HCT116 (cell line): ENCODE measurements at regions not wholly inside any gene's neighbourhood (a gene's known extent, or its start where the extent isn't known, plus 50 kb on each side); places are given as distances from the start of the nearest gene placed in this dataset.

Experiments used
- CBX3 ChIP-seq: IDR thresholded peaks from 2 replicates; pipeline ENCODE4 v1.6.1; 2012; ENCODE audit warnings: low read depth
- CTCF ChIP-seq, 3 experiments: fragments of 200-600 bp in 1 of 3; sonication (generic) in 1 of 3; IDR thresholded peaks in 2 of 3; conservative IDR thresholded peaks in 1 of 3; 2 replicates each; pipeline ENCODE4 v1.5.1; 2012 to 2017; ENCODE audit warnings: low read depth in 2 of 3, low read length in 2 of 3, antibody characterized with exemption in 1 of 3, borderline replicate concordance in 1 of 3, control low read depth in 1 of 3, mild to moderate bottlenecking in 1 of 3, mixed read lengths in 1 of 3, mixed run types in 1 of 3, moderate library complexity in 1 of 3; ENCODE audit not compliant: insufficient read depth in 1 of 3
- EZH2 ChIP-seq: fragments of 200-600 bp; sonication (generic); IDR thresholded peaks from 2 replicates; pipeline ENCODE4 v1.6.1; 2017; ENCODE audit warnings: antibody characterized with exemption, mixed run types
- POLR2A ChIP-seq: IDR thresholded peaks from 2 replicates; pipeline ENCODE4 v1.7.0; 2011; ENCODE audit warnings: borderline replicate concordance; ENCODE audit not compliant: insufficient read depth, insufficient read length; ENCODE audit errors: extremely low read depth
- REST ChIP-seq: IDR thresholded peaks from 2 replicates; pipeline ENCODE4 v1.6.1; 2012; ENCODE audit warnings: low read depth
- SP1 ChIP-seq: IDR thresholded peaks from 2 replicates; pipeline ENCODE4 v1.6.1; 2012; ENCODE audit warnings: low read depth
- SRF ChIP-seq: IDR thresholded peaks from 2 replicates; pipeline ENCODE4 v1.6.1; 2012; ENCODE audit warnings: low read depth
- YY1 ChIP-seq: IDR thresholded peaks from 2 replicates; pipeline ENCODE4 v1.6.1; 2011; ENCODE audit warnings: low read length, low read depth, moderate library complexity, mild to moderate bottlenecking; ENCODE audit not compliant: insufficient replicate concordance; ENCODE audit errors: extremely low read depth
- ZBTB33 ChIP-seq: IDR thresholded peaks from 2 replicates; pipeline ENCODE4 v1.6.1; 2011; ENCODE audit warnings: mild to moderate bottlenecking, low read length, moderate library complexity; ENCODE audit not compliant: insufficient replicate concordance; ENCODE audit errors: extremely low read depth

- TF ChIP-seq CTCF (IDR thresholded peaks at IDR 0.05 in 2 of 3, conservative IDR thresholded peaks at IDR 0.05 in 1 of 3; ENCODE audit: borderline replicate concordance in 1 of 3, insufficient read depth in 1 of 3, low read depth in 2 of 3, low read length in 2 of 3) (no peak), SP1 (no peak), SRF (no peak), EZH2 (no peak), ZBTB33 (no peak), YY1 (no peak), CBX3 (no peak), REST (no peak), POLR2A (no peak)
Observed at GRCh38 chr7:120005720-120006119, 267.3 kb upstream of the KCND2 start.
